SK-N-SH treated with all-trans-retinoic acid at 6 μM for 48 hours (cell line): ENCODE measurements at regions not wholly inside any gene's neighbourhood (a gene's known extent, or its start where the extent isn't known, plus 50 kb on each side); places are given as distances from the start of the nearest gene placed in this dataset.

Source experiments
- BACH2 ChIP-seq: fragments of 250-450 bp; sonication (Bioruptor Pico); IDR thresholded peaks from 2 replicates; pipeline ENCODE4 v1.9.0; 2021; ENCODE audit warnings: mild to moderate bottlenecking, borderline replicate concordance
- CREB5 ChIP-seq: fragments of 250-450 bp; sonication (Bioruptor Pico); IDR thresholded peaks from 2 replicates; pipeline ENCODE4 v1.5.1; 2020; ENCODE audit warnings: low read depth, mild to moderate bottlenecking, moderate library complexity
- CSDC2 ChIP-seq: fragments of 250-450 bp; sonication (Bioruptor Pico); IDR thresholded peaks from 2 replicates; pipeline ENCODE4 v1.5.0; 2020; ENCODE audit warnings: mild to moderate bottlenecking, moderate library complexity
- CSRNP3 ChIP-seq: fragments of 250-450 bp; sonication (Bioruptor Pico); IDR thresholded peaks from 2 replicates; pipeline ENCODE4 v1.5.1; 2021; ENCODE audit warnings: mild to moderate bottlenecking, moderate library complexity
- ISL1 ChIP-seq: fragments of 250-450 bp; sonication (Bioruptor Pico); IDR thresholded peaks from 2 replicates; pipeline ENCODE4 v2.1.2; 2022; ENCODE audit warnings: mild to moderate bottlenecking, moderate library complexity
- PATZ1 ChIP-seq: fragments of 250-450 bp; sonication (Bioruptor Pico); IDR thresholded peaks from 2 replicates; pipeline ENCODE4 v1.8.0; 2020; ENCODE audit warnings: mild to moderate bottlenecking, moderate library complexity, borderline replicate concordance
- RARB ChIP-seq: fragments of 250-450 bp; sonication (Bioruptor Pico); IDR thresholded peaks from 2 replicates; pipeline ENCODE4 v1.8.0; 2021; ENCODE audit warnings: mild to moderate bottlenecking, moderate library complexity
- SNAI2 ChIP-seq: fragments of 250-450 bp; sonication (Bioruptor Pico); IDR thresholded peaks from 2 replicates; pipeline ENCODE4 v1.5.0; 2020; ENCODE audit warnings: mild to moderate bottlenecking, moderate library complexity
- ZFP3 ChIP-seq: fragments of 250-450 bp; sonication (Bioruptor Pico); IDR thresholded peaks from 2 replicates; pipeline ENCODE4 v1.5.0; 2020; ENCODE audit warnings: mild to moderate bottlenecking, moderate library complexity
- ZFP30 ChIP-seq: fragments of 450-650 bp; formaldehyde crosslinking; IDR thresholded peaks from 2 replicates; pipeline ENCODE4 v1.5.0; 2022; ENCODE audit warnings: mild to moderate bottlenecking, moderate library complexity

GRCh38 chr13:40352380-40352778 is 314.1 kb downstream of the FOXO1 start:
- TF ChIP-seq ZFP3 (CRISPR knock-in tag): no peak
- TF ChIP-seq RARB: no peak
- no peak for TF ChIP-seq SNAI2 (CRISPR knock-in tag)
- TF ChIP-seq CSRNP3: no peak
- TF ChIP-seq PATZ1 (CRISPR knock-in tag): no peak
- TF ChIP-seq CSDC2 (CRISPR knock-in tag): no peak
- TF ChIP-seq ISL1 (CRISPR knock-in tag): no peak
- no peak for TF ChIP-seq BACH2 (CRISPR knock-in tag)
- no peak for TF ChIP-seq CREB5 (CRISPR knock-in tag)
- no peak for TF ChIP-seq ZFP30 (CRISPR knock-in tag)
